H9 (cell line): ENCODE measurements at regions not wholly inside any gene's neighbourhood (a gene's known extent, or its start where the extent isn't known, plus 50 kb on each side); places are given as distances from the start of the nearest gene placed in this dataset.

Experiments
- DNase-seq: peaks from one replicate; pipeline ENCODE4 v3.0.0-alpha.2; 2017
- H2AFZ ChIP-seq: one replicate; pipeline ENCODE4 v1.6.1; 2013; ENCODE audit warnings: mild to moderate bottlenecking, low read length, control low read depth, moderate library complexity
- H2AK5ac ChIP-seq: 2 replicates; pipeline ENCODE4 v1.6.1; 2013; ENCODE audit warnings: low read length, control low read depth, mixed read lengths; ENCODE audit not compliant: insufficient read length
- H2BK120ac ChIP-seq: one replicate; pipeline ENCODE4 v1.6.1; 2013; ENCODE audit warnings: low read depth, mild to moderate bottlenecking, low read length, control low read depth, inconsistent platforms; ENCODE audit not compliant: poor library complexity, severe bottlenecking
- H2BK12ac ChIP-seq: 2 replicates; pipeline ENCODE4 v1.6.1; 2013; ENCODE audit warnings: low read length, control low read depth, mixed read lengths, low read depth; ENCODE audit not compliant: insufficient read length
- H2BK15ac ChIP-seq: 2 replicates; pipeline ENCODE4 v1.6.1; 2013; ENCODE audit warnings: low read depth, low read length, control low read depth
- H2BK20ac ChIP-seq: one replicate; pipeline ENCODE4 v1.6.1; 2013; ENCODE audit warnings: low read depth, mild to moderate bottlenecking, low read length, control low read depth, inconsistent platforms; ENCODE audit not compliant: poor library complexity, severe bottlenecking
- H2BK5ac ChIP-seq: 2 replicates; pipeline ENCODE4 v1.6.1; 2013; ENCODE audit warnings: low read length, control low read depth, mixed read lengths; ENCODE audit not compliant: insufficient read length
- H3K14ac ChIP-seq: 2 replicates; pipeline ENCODE4 v1.6.1; 2013; ENCODE audit warnings: low read length, control low read depth; ENCODE audit not compliant: insufficient read depth
- H3K18ac ChIP-seq: 2 replicates; pipeline ENCODE4 v1.6.1; 2013; ENCODE audit warnings: low read depth, mild to moderate bottlenecking, mixed read lengths, low read length, control low read depth; ENCODE audit not compliant: insufficient read length
- H3K23ac ChIP-seq: 2 replicates; pipeline ENCODE4 v1.6.1; 2013; ENCODE audit warnings: low read length, control low read depth, mixed read lengths, low read depth; ENCODE audit not compliant: insufficient read length
- H3K23me2 ChIP-seq: 2 replicates; pipeline ENCODE4 v1.6.1; 2013; ENCODE audit warnings: low read depth, mild to moderate bottlenecking, mixed read lengths, low read length, control low read depth; ENCODE audit not compliant: insufficient read length, poor library complexity, severe bottlenecking
- H3K27ac ChIP-seq: 2 replicates; pipeline ENCODE4 v1.5.1; 2013; ENCODE audit warnings: low read length, control low read depth, mixed read lengths, low read depth; ENCODE audit not compliant: insufficient read length
- H3K27me3 ChIP-seq: 2 replicates; pipeline ENCODE4 v1.6.1; 2013; ENCODE audit warnings: low read length, control low read depth, inconsistent platforms; ENCODE audit not compliant: insufficient read depth
- H3K4ac ChIP-seq: 2 replicates; pipeline ENCODE4 v1.6.1; 2013; ENCODE audit warnings: low read depth, mild to moderate bottlenecking, control low read depth, inconsistent platforms, low read length, moderate library complexity
- H3K4me1 ChIP-seq: 2 replicates; pipeline ENCODE4 v1.6.1; 2013; ENCODE audit warnings: low read length, control low read depth, inconsistent platforms; ENCODE audit not compliant: insufficient read depth
- H3K4me2 ChIP-seq: 2 replicates; pipeline ENCODE4 v1.6.1; 2013; ENCODE audit warnings: low read length, control low read depth, mixed read lengths; ENCODE audit not compliant: insufficient read length, insufficient read depth
- H3K56ac ChIP-seq: 2 replicates; pipeline ENCODE4 v1.6.1; 2013; ENCODE audit warnings: low read depth, mild to moderate bottlenecking, mixed read lengths, low read length, control low read depth; ENCODE audit not compliant: insufficient read length
- H3K79me1 ChIP-seq: 2 replicates; pipeline ENCODE4 v1.6.1; 2013; ENCODE audit warnings: low read depth, mild to moderate bottlenecking, moderate library complexity, low read length, control low read depth, inconsistent platforms; ENCODE audit not compliant: insufficient read depth, poor library complexity, severe bottlenecking
- H3K79me2 ChIP-seq: 2 replicates; pipeline ENCODE4 v1.6.1; 2013; ENCODE audit warnings: low read length, control low read depth, inconsistent platforms; ENCODE audit not compliant: insufficient read depth
- H3K9ac ChIP-seq: 2 replicates; pipeline ENCODE4 v1.6.1; 2013; ENCODE audit warnings: low read length, control low read depth, mixed read lengths; ENCODE audit not compliant: insufficient read length; ENCODE audit errors: extremely low read depth
- H3K9me3 ChIP-seq: one replicate; pipeline ENCODE4 v1.6.1; 2013; ENCODE audit warnings: low read depth, low read length, inconsistent platforms; ENCODE audit not compliant: control insufficient read depth
- H3T11ph ChIP-seq: one replicate; pipeline ENCODE4 v1.6.1; 2013; ENCODE audit warnings: mild to moderate bottlenecking, low read length, control low read depth, inconsistent platforms
- H4K20me1 ChIP-seq: one replicate; pipeline ENCODE4 v1.6.1; 2013; ENCODE audit not compliant: control insufficient read depth, insufficient read length, insufficient read depth
- H4K5ac ChIP-seq: 2 replicates; pipeline ENCODE4 v1.6.1; 2013; ENCODE audit warnings: low read depth, mild to moderate bottlenecking, mixed read lengths, low read length, control low read depth; ENCODE audit not compliant: insufficient read length
- H4K8ac ChIP-seq: replicated peaks from 2 replicates; pipeline ENCODE4 v1.6.1; 2013; ENCODE audit warnings: low read length, control low read depth, mixed read lengths, low read depth; ENCODE audit not compliant: insufficient read length
- H4K91ac ChIP-seq: 2 replicates; pipeline ENCODE4 v1.6.1; 2013; ENCODE audit warnings: low read depth, mild to moderate bottlenecking, moderate library complexity, mixed read lengths, low read length, control low read depth; ENCODE audit not compliant: insufficient read length
- H3K27ac Mint-ChIP-seq, 3 experiments: 2 replicates in 2 of 3; 3 replicates in 1 of 3; pipeline ENCODE4 v1.8.0; 2020 to 2021; ENCODE audit warnings: mixed read lengths in 3 of 3, mild to moderate bottlenecking in 1 of 3, moderate library complexity in 1 of 3
- H3K27me3 Mint-ChIP-seq: 2 replicates; pipeline ENCODE4 v1.8.0; 2021; ENCODE audit warnings: low read depth, mild to moderate bottlenecking, moderate library complexity, mixed read lengths
- H3K36me3 Mint-ChIP-seq, 3 experiments: 2 replicates in 2 of 3; 3 replicates in 1 of 3; pipeline ENCODE4 v1.8.0; 2020 to 2021; ENCODE audit warnings: low read depth in 3 of 3, mixed read lengths in 3 of 3; ENCODE audit not compliant: insufficient read depth in 1 of 3
- H3K4me1 Mint-ChIP-seq, 2 experiments: 2 replicates each; pipeline ENCODE4 v1.8.0; 2020; ENCODE audit warnings: mixed read lengths in 2 of 2
- H3K4me3 Mint-ChIP-seq, 2 experiments: 2 replicates in 1 of 2; 3 replicates in 1 of 2; pipeline ENCODE4 v1.8.0; 2020 to 2021; ENCODE audit warnings: mild to moderate bottlenecking in 2 of 2, mixed read lengths in 2 of 2, moderate library complexity in 1 of 2
- H3K9me3 Mint-ChIP-seq, 2 experiments: 2 replicates in 1 of 2; 3 replicates in 1 of 2; pipeline ENCODE4 v1.8.0; 2020; ENCODE audit warnings: mild to moderate bottlenecking in 2 of 2, mixed read lengths in 2 of 2, moderate library complexity in 1 of 2
- CTCF ChIP-seq: fragments of 200-600 bp; sonication (generic); conservative IDR thresholded peaks from 3 replicates; pipeline ENCODE4 v1.8.0; 2021; ENCODE audit warnings: antibody characterized with exemption, mild to moderate bottlenecking
- WGBS: extraction: QIAGEN DNeasy Blood & Tissue Kit; methylation state at CpG from one replicate; pipeline ENCODE4 v1.1.7; 2013; ENCODE audit warnings: missing lambda C conversion rate, low lambda C conversion rate, mixed read lengths; ENCODE audit not compliant: insufficient read length; ENCODE audit errors: extremely low coverage; 5-methylcytosine and 5-hydroxymethylcytosine counted together

DNA sequence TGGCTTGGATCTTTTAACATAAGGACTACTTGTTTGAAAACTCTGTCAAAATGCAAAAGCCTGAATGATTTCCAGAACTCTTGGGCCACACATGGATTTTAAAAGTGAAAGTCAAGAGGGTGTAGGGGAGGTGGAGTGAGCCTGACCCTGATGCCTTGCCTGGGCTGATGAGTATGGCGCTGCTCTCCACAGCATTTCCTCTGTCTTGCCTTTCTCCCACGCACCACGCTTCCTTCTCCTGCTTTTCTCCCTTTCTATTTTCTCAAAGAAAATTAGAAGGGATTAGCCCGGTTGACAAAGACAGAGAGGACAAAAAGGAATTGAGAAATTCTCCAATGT lies 207.0 kb upstream of the CCDC68 start:
- Histone ChIP-seq H3K27ac (no peak overlapping the region), H4K8ac (no peak overlapping the region), H3K23me2 (no peaks in the 10 kb centered on the region), H3T11ph (no peak overlapping the region), H4K5ac (no peak overlapping the region), H3K4ac (no peak overlapping the region), H3K18ac (no peak overlapping the region), H3K79me1 (no peaks in the 10 kb centered on the region), H3K79me2 (no peaks in the 10 kb centered on the region), H3K4me1 (no peaks in the 10 kb centered on the region), H3K9ac (no peak overlapping the region), H3K14ac (no peak overlapping the region), H3K56ac (no peak overlapping the region), H2BK5ac (no peak overlapping the region), H4K20me1 (no peaks in the 10 kb centered on the region), H2AFZ (no peak overlapping the region), H2BK15ac (no peak overlapping the region), H3K27me3 (no peaks in the 10 kb centered on the region), H2BK20ac (no peak overlapping the region), H4K91ac (no peak overlapping the region), H3K4me2 (no peak overlapping the region), H2AK5ac (no peak overlapping the region), H3K23ac (no peak overlapping the region), H3K9me3 (no peaks in the 10 kb centered on the region), H2BK12ac (no peak overlapping the region), H2BK120ac (no peak overlapping the region)
- Mint-ChIP-seq H3K27ac (no peak overlapping the region), H3K27me3 (no peaks in the 10 kb centered on the region; the same call in 1 of the 2 replicates), H3K4me1 (0 out of 4 replicates have a peak, but pooled peaks cover 0 to 3% of the 10 kb centered on the region in 2 experiments), H3K36me3 (peaks cover 0 to 8% (median 3%) of the 10 kb centered on the region in 3 experiments; a peak in 5 of 7 replicates), H3K4me3 (no peak overlapping the region), H3K9me3 (peaks cover 4 to 6% of the 10 kb centered on the region in 2 experiments; a peak in 4 of 5 replicates)
- DNase-seq: no peak
- no CpG with 5 or more reads among the region's 4 CpGs for WGBS
- no peak for TF ChIP-seq CTCF
